ENCODE measurements at regions not wholly inside any gene's neighbourhood (a gene's known extent, or its start where the extent isn't known, plus 50 kb on each side); places are given as distances from the start of the nearest gene placed in this dataset.

GRCh38 chrX:15151267-15152186 lies 118.4 kb downstream of the ASB9 start:
- POLR2A ChIA-PET: interaction anchor here (0.7 kb wide), 1 partner anchor 118 kb away, joined by 3 read pairs; the partner anchor contains the start of gene ASB9
- peak in 2 of 10 donors; percentile 6 to 52 for DNase-seq
- H3K9me3 Mint-ChIP-seq: no peaks in the 10 kb centered on the region

GRCh38 chrX:15150586-15150985 lies 119.3 kb downstream of the ASB9 start:
- H3K9me3 Mint-ChIP-seq: no peaks in the 10 kb centered on the region
- no peak overlapping the region for H3K4me3 Mint-ChIP-seq
- H3K36me3 Mint-ChIP-seq: peaks cover 0 to 4% (median 0%) of the 10 kb centered on the region in 3 donors
- ATAC-seq (no peak), DNase-seq (no peak)
- H3K27me3 Mint-ChIP-seq: no peaks in the 10 kb centered on the region
- peak overlapping the region in 3 of 10 donors; percentile 19 to 82 (median 49) for H3K27ac Mint-ChIP-seq
- peaks cover 8 to 27% (median 20%) of the 10 kb centered on the region in 4 donors for H3K4me1 Mint-ChIP-seq
- POLR2A ChIA-PET: no interaction called here

More at GRCh38 chrX:15151267-15152186, 118.4 kb downstream of the ASB9 start:
- Mint-ChIP-seq H3K27me3 (no peaks in the 10 kb centered on the region), H3K36me3 (peaks cover 0 to 4% (median 0%) of the 10 kb centered on the region in 3 donors), H3K27ac (peak overlapping the region in 8 of 10 donors; percentile 13 to 96 (median 68)), H3K4me1 (peaks cover 8 to 32% (median 23%) of the 10 kb centered on the region in 4 donors), H3K4me3 (peak overlapping the region in 7 of 10 donors; percentile 40 to 69 (median 55))
- peak; percentile 44 to 68 for ATAC-seq

DNA sequence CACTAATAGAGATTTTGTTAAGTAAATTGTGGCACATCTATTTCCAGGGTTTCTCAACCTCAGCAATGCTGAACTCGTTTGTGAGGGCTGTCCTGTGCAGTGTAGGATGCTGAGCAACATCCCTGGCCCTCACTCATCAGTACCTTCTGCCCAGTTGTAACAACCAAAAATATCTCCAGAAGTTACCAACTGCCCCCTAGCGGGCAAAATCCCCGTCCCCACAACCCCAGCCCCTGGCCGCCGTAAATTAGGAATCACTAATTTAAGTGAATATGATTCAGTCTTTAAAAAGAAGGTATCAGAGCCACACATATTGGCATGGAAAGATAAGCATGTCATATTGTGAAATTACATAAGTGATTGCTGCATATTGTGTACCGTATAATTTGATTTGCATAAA lies 123.4 kb downstream of the ASB9 start:
- ATAC-seq (no peak), DNase-seq (peak in 1 of 10 donors; percentile 3)
- Mint-ChIP-seq H3K4me3 (no peak overlapping the region), H3K4me1 (peaks cover 13 to 33% (median 28%) of the 10 kb centered on the region in 4 donors), H3K36me3 (peaks cover 0 to 4% (median 0%) of the 10 kb centered on the region in 3 donors), H3K27me3 (peaks cover 0 to 2% (median 0%) of the 10 kb centered on the region in 5 donors), H3K27ac (no peak overlapping the region), H3K9me3 (no peaks in the 10 kb centered on the region)
- POLR2A ChIA-PET: no interaction called here

GRCh38 chrX:15143825-15144121 lies 126.1 kb downstream of the ASB9 start:
- POLR2A ChIA-PET: no interaction called here
- Mint-ChIP-seq H3K27ac (no peak overlapping the region), H3K27me3 (peaks cover 0 to 2% (median 0%) of the 10 kb centered on the region in 5 donors), H3K4me1 (peaks cover 11 to 18% (median 17%) of the 10 kb centered on the region in 4 donors), H3K9me3 (no peaks in the 10 kb centered on the region), H3K4me3 (no peak overlapping the region), H3K36me3 (no peaks in the 10 kb centered on the region)
- DNase-seq (no peak), ATAC-seq (no peak)

DNA sequence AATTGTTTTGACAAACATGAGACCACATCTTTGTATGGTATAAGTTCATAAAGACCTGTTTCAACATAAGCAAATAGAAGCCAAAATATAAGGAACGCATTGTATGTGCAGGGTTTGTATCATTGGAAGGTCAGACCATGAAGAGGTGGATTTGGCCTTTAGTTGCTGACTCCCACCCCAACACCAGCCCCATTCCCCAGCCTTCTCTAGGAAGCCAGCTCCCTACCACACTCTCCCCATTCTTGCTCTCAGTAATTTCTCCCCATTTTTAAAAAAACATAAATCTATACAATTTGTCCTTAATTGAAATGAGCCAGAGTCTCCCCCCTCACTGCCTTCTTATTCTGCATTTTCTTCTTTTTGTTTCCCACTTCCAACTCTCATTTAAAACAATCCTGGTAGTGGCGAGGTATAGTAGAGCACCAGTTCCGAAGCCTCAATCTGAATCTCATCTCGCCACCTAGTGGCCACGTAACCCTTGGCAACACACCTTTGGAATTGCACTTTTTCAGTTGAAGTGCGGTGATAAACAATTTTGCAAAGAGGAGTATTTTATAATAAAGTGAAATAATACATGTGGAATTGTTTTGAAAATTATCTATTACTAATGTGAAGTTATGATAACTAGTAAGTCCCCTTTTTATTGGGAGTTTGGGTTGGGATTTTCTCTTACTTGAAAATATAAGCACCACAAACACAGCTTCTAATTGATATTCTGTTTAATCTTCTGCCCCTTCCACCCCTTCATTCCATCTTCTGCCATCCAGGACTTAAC lies 126.6 kb downstream of the ASB9 start:
- POLR2A ChIA-PET: no interaction called here
- Mint-ChIP-seq H3K27me3 (peaks cover 0 to 2% (median 0%) of the 10 kb centered on the region in 5 donors), H3K9me3 (no peaks in the 10 kb centered on the region), H3K4me1 (peaks cover 7 to 18% (median 17%) of the 10 kb centered on the region in 4 donors), H3K4me3 (peak overlapping the region; percentile 3 to 75 (median 48)), H3K27ac (peak overlapping the region in 7 of 10 donors; percentile 15 to 92 (median 60)), H3K36me3 (no peaks in the 10 kb centered on the region)
- DNase-seq: peak; percentile 6 to 77 (median 32)
- ATAC-seq: peak; percentile 77 to 79

GRCh38 chrX:15142084-15142715 lies 127.7 kb downstream of the ASB9 start:
- peak in 2 of 10 donors; percentile 11 to 15 for DNase-seq
- H3K9me3 Mint-ChIP-seq: no peaks in the 10 kb centered on the region
- peak overlapping the region in 9 of 10 donors; percentile 39 to 77 (median 65) for H3K4me3 Mint-ChIP-seq
- H3K4me1 Mint-ChIP-seq: peaks cover 7 to 18% (median 16%) of the 10 kb centered on the region in 4 donors
- peak overlapping the region; percentile 23 to 94 (median 80) for H3K27ac Mint-ChIP-seq
- peaks cover 0 to 2% (median 0%) of the 10 kb centered on the region in 5 donors for H3K27me3 Mint-ChIP-seq
- POLR2A ChIA-PET: no interaction called here
- peak; percentile 60 to 76 for ATAC-seq
- no peaks in the 10 kb centered on the region for H3K36me3 Mint-ChIP-seq

GRCh38 chrX:15136795-15137194 lies 133.1 kb downstream of the ASB9 start:
- Mint-ChIP-seq H3K27ac (no peak overlapping the region), H3K9me3 (peaks cover 0 to 2% (median 0%) of the 10 kb centered on the region in 9 donors), H3K4me1 (peaks cover 0 to under 1% (median under 1%) of the 10 kb centered on the region in 4 donors), H3K36me3 (no peaks in the 10 kb centered on the region), H3K4me3 (no peak overlapping the region), H3K27me3 (peaks cover 1 to 9% (median 3%) of the 10 kb centered on the region in 5 donors)
- POLR2A ChIA-PET: no interaction called here
- ATAC-seq (no peak), DNase-seq (no peak)

DNA sequence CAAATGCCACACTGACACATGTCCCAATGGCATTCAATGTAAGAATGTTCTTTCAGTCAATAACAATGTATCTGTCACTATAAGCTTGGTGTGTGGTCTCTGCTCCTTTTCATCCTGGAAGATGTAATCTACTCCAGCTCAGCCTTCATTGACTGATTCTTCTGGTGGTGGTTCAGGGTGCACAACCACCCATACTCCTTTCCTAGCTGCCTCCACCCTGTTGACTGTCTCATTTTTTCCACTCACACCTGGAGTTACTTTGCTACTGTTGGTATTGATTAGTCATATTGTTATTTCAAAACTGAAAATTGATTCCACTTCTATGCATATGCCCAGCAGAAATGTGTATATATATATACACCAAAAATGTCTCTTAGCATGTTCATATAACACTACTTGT lies 140.5 kb downstream of the ASB9 start:
- Mint-ChIP-seq H3K4me3 (no peak overlapping the region), H3K27me3 (peaks cover 1 to 9% (median 3%) of the 10 kb centered on the region in 5 donors), H3K9me3 (peaks cover 0 to 2% (median 0%) of the 10 kb centered on the region in 9 donors), H3K4me1 (no peaks in the 10 kb centered on the region), H3K36me3 (no peaks in the 10 kb centered on the region), H3K27ac (no peak overlapping the region)
- POLR2A ChIA-PET: no interaction called here
- DNase-seq: no peak
- ATAC-seq: no peak

- DNase-seq (no peak), ATAC-seq (no peak)
- POLR2A ChIA-PET: no interaction called here
- Mint-ChIP-seq H3K9me3 (no peaks in the 10 kb centered on the region), H3K27me3 (peaks cover 0 to 9% (median 0%) of the 10 kb centered on the region in 5 donors), H3K36me3 (no peaks in the 10 kb centered on the region), H3K27ac (no peak overlapping the region), H3K4me1 (no peaks in the 10 kb centered on the region), H3K4me3 (no peak overlapping the region)
Observed at GRCh38 chrX:15128861-15129260, 141.0 kb downstream of the ASB9 start.

- POLR2A ChIA-PET: no interaction called here
Observed at GRCh38 chrX:15127010-15127409, 142.9 kb downstream of the ASB9 start.

DNA sequence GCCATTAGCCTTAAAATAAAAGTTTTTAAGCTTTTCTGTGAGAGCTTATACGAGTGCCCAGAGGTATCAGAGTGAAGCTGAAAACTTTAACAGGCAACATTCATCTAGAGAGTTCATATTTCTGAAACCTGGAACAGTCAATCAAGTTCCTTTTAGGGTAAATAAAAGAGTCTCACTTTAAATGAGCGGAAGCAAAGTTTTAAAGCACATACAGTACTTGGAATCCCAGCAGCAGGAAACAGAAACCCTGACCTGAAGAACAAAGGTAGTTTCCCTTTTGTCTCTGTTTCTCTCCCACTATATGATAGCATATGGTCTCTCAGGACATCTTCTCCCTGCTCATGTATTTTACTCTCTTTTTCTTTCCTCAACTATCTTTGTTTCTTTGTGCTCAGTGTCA lies 153.0 kb downstream of the ASB9 start:
- H3K27ac Mint-ChIP-seq: no peak overlapping the region
- H3K27me3 Mint-ChIP-seq: peaks cover 0 to 3% (median 0%) of the 10 kb centered on the region in 5 donors
- POLR2A ChIA-PET: no interaction called here
- H3K36me3 Mint-ChIP-seq: no peaks in the 10 kb centered on the region
- H3K4me1 Mint-ChIP-seq: peaks cover 0 to 1% (median 0%) of the 10 kb centered on the region in 4 donors
- ATAC-seq: no peak
- no peak for DNase-seq
- H3K9me3 Mint-ChIP-seq: peaks cover 0 to 3% (median 0%) of the 10 kb centered on the region in 9 donors
- no peak overlapping the region for H3K4me3 Mint-ChIP-seq

More at GRCh38 chrX:15127010-15127409, 142.9 kb downstream of the ASB9 start:
- H3K27ac Mint-ChIP-seq: peak overlapping the region in 1 of 10 donors; percentile 65
- peaks cover 0 to 2% (median 0%) of the 10 kb centered on the region in 5 donors for H3K27me3 Mint-ChIP-seq
- DNase-seq (no peak), ATAC-seq (no peak)
- no peaks in the 10 kb centered on the region for H3K9me3 Mint-ChIP-seq
- no peaks in the 10 kb centered on the region for H3K4me1 Mint-ChIP-seq
- H3K36me3 Mint-ChIP-seq: no peaks in the 10 kb centered on the region
- no peak overlapping the region for H3K4me3 Mint-ChIP-seq

DNA sequence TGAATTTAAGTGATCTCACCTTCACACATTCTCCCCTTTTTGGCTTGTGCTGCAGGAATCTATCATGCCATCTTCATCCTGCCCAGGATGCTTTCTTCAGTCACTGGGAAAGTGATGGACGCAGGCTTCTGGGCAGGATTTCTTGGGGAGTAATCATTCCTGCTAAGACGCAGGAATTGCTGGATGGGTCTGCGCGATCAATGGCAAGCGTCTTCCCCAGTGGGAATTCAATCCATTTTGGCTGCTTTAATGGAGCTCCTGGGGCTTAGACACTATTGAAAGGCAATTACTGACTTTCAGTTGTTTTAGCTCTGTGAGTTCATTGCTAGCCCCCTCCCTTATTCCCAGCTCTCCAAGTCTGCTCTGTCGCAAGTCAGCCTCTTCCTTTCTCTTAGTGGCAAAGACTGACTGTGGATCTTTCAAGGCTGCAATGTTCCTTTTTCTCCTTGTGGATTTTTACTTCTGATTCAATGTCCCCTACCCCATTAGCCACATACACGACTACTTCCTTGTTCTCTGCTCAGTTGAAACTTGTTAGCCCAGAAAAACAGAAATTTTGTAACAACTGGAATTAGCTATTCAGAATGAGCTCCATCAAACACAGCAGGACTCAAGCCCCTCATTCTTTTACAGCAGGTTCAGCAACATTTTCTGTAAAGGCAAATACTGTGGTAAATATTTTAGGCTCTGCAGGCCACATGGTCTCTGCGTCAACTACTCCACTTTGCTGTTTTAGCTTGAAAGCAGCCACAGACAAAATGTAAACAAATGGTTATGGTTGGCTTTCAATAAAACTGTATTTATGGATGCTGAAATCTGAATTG lies 154.9 kb downstream of the ASB9 start:
- DNase-seq (no peak), ATAC-seq (no peak)
- Mint-ChIP-seq H3K27me3 (peaks cover 0 to 3% (median 0%) of the 10 kb centered on the region in 5 donors), H3K4me3 (no peak overlapping the region), H3K4me1 (peaks cover 0 to 1% (median 0%) of the 10 kb centered on the region in 4 donors), H3K27ac (no peak overlapping the region), H3K36me3 (no peaks in the 10 kb centered on the region), H3K9me3 (peaks cover 0 to 3% (median 0%) of the 10 kb centered on the region in 9 donors)
- POLR2A ChIA-PET: no interaction called here

Measured in naive thymus-derived CD8-positive, alpha-beta T cell (primary cell).